ENCODE measurements at regions not wholly inside any gene's neighbourhood (a gene's known extent, or its start where the extent isn't known, plus 50 kb on each side); places are given as distances from the start of the nearest gene placed in this dataset.
A peak's percentile ranks its signal among the peaks of the same experiment; 100 is the strongest.

GRCh38 chr1:14113271-14113670 lies 413.3 kb downstream of the PRDM2 start:
- in situ Hi-C loops (cut with HindIII; ENCODE audit: low sequenced_read_pairs) = no loop called here
- no peak for DNase-seq (ENCODE audit: low read depth)
- TF ChIP-seq CTCF (IDR thresholded peaks at IDR 0.05; ENCODE audit: low read depth, low read length, missing control alignments) = no peak
- no peak overlapping the region for H3K4me3 ChIP-seq (ENCODE audit: low read depth, low read length)

- peak; percentile 61 for DNase-seq (ENCODE audit: low read depth)
- in situ Hi-C loops (cut with HindIII; ENCODE audit: low sequenced_read_pairs) = no loop called here
- H3K4me3 ChIP-seq (ENCODE audit: low read depth, low read length) = no peak overlapping the region
- TF ChIP-seq CTCF (IDR thresholded peaks at IDR 0.05; ENCODE audit: low read depth, low read length, missing control alignments) = peak; percentile 80
Observed at GRCh38 chr1:14113841-14114567, 414.0 kb downstream of the PRDM2 start.

GRCh38 chr1:14115976-14116375 lies 416.0 kb downstream of the PRDM2 start:
- DNase-seq (ENCODE audit: low read depth) = no peak
- H3K4me3 ChIP-seq (ENCODE audit: low read depth, low read length) = no peak overlapping the region
- in situ Hi-C loops (cut with HindIII; ENCODE audit: low sequenced_read_pairs) = no loop called here
- no peak for TF ChIP-seq CTCF (IDR thresholded peaks at IDR 0.05; ENCODE audit: low read depth, low read length, missing control alignments)

GRCh38 chr1:14117700-14118099 lies 417.7 kb downstream of the PRDM2 start:
- TF ChIP-seq CTCF (IDR thresholded peaks at IDR 0.05; ENCODE audit: low read depth, low read length, missing control alignments) = no peak
- no peak for DNase-seq (ENCODE audit: low read depth)
- in situ Hi-C loops (cut with HindIII; ENCODE audit: low sequenced_read_pairs) = no loop called here
- no peak overlapping the region for H3K4me3 ChIP-seq (ENCODE audit: low read depth, low read length)

- no peak for TF ChIP-seq CTCF (IDR thresholded peaks at IDR 0.05; ENCODE audit: low read depth, low read length, missing control alignments)
- no peak overlapping the region for H3K4me3 ChIP-seq (ENCODE audit: low read depth, low read length)
- in situ Hi-C loops (cut with HindIII; ENCODE audit: low sequenced_read_pairs) = no loop called here
- no peak for DNase-seq (ENCODE audit: low read depth)
Observed at GRCh38 chr1:14118691-14119485, 418.9 kb downstream of the PRDM2 start.

GRCh38 chr1:14120895-14121294 lies 420.9 kb downstream of the PRDM2 start:
- no peak overlapping the region for H3K4me3 ChIP-seq (ENCODE audit: low read depth, low read length)
- TF ChIP-seq CTCF (IDR thresholded peaks at IDR 0.05; ENCODE audit: low read depth, low read length, missing control alignments) = no peak
- in situ Hi-C loops (cut with HindIII; ENCODE audit: low sequenced_read_pairs) = no loop called here
- DNase-seq (ENCODE audit: low read depth) = no peak
